ENCODE measurements at regions not wholly inside any gene's neighbourhood (a gene's known extent, or its start where the extent isn't known, plus 50 kb on each side); places are given as distances from the start of the nearest gene placed in this dataset.
A peak's percentile ranks its signal among the peaks of the same experiment; 100 is the strongest.
"Not testable (repeated sequence)": the region's sequence is repeated elsewhere in the genome, so short reads cannot be mapped to it uniquely, and the experiment has no call there.

DNA sequence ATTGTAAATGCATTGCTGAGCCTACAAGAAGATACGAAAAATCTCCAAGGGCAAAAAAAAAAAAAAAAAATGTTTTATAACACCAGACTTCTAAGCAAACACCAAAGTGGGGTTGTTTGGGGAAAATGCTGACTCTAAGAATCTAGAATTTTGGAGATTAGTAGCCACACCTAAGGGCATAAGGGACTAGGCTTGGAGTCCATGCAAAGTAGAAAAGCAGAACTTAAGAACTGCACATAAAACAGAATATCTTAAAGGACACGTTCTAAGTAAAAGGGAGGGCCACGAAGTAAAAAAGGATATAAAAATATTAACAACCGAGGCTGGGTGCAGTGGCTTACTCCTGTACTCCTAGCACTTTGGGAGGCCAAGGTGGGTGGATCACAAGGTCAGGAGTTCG, 269.8 kb upstream of the AUTS2 start:
- no peak for DNase-seq

DNA sequence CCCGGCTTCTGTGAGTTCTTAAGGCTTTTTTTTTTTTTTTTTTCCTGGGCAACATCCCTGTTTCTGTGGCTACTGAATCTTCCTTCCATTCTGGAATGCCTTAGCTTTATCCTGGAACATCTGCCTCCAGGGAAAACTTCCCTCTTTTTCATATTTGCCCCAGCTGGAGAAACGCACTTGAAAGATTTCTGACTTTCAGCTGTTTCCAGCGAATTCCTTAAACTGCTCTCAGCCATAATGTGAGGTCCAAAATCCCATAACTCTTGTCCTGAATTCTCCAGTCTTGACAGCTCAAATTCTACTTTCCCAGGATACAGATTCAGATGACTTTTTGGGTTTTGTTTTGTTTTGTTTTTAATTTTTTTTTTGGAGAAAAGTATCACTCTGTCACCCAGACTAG, 263.6 kb upstream of the AUTS2 start:
- no peak for DNase-seq

- DNase-seq: no peak
Measured at GRCh38 chr7:69335331-69335730, 262.9 kb upstream of the AUTS2 start.

GRCh38 chr7:69336976-69337375, 261.3 kb upstream of the AUTS2 start:
- DNase-seq: no peak

- DNase-seq: no peak
Measured at GRCh38 chr7:69338144-69338543, 260.1 kb upstream of the AUTS2 start.

GRCh38 chr7:69341288-69341687, 257.0 kb upstream of the AUTS2 start:
- DNase-seq: no peak

DNA sequence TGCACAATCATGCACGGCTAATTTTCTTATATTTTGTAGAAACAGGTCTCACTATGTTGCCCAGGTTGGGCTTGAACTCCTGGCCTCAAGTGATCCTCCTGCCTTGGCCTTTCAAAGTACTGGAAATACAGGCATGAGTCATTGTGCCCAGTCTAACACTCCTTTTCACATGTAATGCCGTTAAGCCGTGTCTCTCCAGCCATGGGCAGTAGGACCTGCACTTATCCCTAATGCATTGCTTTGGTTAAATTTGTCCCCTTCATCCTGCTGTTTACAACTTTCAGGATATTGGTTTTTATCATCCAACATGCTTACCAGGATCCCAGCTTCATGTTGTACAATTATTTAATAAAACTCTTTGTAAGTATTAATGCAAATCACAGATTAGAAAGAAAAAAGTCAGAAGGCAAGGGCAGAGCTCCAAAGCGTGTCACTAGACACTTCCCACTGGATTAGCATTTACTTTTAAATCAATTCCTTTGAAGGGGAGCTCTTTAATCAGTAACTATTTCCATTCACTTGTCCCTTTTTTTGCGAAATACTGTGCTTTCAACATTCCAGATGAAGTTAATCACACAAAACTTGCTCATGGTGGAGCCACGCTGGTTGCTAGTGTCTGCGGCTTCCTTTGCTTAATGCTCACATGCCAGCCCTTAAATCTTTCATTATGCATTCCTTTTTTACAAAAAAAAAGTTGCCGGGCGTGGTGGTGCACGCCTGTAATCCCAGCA, 256.0 kb upstream of the AUTS2 start:
- no peak for DNase-seq

GRCh38 chr7:69349291-69349690, 249.0 kb upstream of the AUTS2 start:
- DNase-seq: no peak

DNA sequence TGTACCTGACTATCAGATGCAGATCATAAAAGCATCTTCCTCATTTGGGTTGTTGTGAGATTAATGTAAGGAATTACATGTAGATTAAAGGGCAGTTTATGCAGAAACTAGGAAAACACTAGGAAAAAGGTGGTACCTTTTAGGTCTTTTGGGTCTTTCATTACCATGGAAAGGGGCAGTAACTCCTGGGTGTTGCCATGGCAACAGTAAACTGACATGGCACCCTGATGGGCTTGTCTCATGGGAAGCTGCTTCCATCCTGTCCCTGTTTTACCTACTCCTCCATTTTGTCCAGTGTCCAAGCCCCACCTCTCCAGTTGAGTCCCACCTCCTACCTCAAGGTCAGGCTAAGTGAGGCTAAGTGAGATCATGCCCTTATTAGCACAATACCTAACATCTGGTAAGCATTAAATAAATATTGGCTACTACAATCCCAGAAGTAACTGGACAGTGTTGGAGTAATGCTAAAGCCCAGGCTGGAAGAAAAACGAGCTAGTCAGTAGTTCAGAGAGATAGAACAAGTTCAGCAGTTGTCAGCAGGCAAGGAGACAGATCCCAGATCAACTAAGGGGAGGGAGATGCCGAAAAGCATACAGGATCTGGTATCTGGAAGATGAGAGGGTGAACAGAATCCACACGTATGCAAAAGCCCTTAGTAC, 240.0 kb upstream of the AUTS2 start:
- DNase-seq: no peak

DNA sequence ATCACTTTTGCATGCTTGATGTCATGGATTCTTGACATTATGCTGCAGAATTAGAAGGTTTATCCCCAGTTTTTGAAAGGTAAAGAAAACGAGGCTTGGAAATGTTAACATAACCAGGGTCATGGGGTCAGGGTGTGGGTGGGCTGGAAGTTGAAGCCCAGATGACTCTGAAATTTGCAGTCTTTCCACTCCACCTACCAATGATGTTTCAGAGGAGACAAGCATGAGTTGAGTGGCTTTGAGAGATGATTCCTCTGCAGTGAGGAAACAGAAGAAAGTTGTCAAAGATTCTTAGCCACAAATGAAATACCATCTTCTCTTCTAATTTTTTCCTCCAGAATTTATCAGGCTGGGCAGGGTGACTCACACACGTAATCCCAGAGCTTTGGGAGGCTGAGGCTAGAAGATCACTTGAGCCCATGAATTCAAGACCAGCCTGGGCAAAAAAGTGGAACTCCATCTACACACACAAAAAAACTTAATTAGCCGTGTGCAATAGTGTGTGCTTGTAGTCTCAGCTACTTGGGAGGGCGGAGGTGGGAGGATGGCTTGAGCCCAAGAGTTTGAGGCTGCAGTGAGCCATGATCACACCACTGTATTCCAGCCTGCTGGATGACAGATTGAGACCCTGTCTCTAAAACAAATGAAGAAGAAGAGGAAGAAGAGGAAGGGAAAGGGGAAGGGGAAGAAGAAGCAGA, 239.1 kb upstream of the AUTS2 start:
- DNase-seq: no peak

GRCh38 chr7:69360913-69361312, 237.4 kb upstream of the AUTS2 start:
- DNase-seq: no peak

- no peak for DNase-seq
Measured at GRCh38 chr7:69363136-69363535, 235.1 kb upstream of the AUTS2 start.

- no peak for DNase-seq
Measured at GRCh38 chr7:69364813-69365643, 233.2 kb upstream of the AUTS2 start.

GRCh38 chr7:69365651-69366192, 232.6 kb upstream of the AUTS2 start:
- DNase-seq: peak; percentile 23

- no peak for DNase-seq
Measured at GRCh38 chr7:69367780-69368179, 230.5 kb upstream of the AUTS2 start.

- no peak for DNase-seq
Measured at GRCh38 chr7:69373171-69374043, 224.9 kb upstream of the AUTS2 start.

GRCh38 chr7:69374044-69374425, 224.2 kb upstream of the AUTS2 start:
- DNase-seq: no peak

GRCh38 chr7:69377191-69377590, 221.1 kb upstream of the AUTS2 start:
- DNase-seq: no peak

DNA sequence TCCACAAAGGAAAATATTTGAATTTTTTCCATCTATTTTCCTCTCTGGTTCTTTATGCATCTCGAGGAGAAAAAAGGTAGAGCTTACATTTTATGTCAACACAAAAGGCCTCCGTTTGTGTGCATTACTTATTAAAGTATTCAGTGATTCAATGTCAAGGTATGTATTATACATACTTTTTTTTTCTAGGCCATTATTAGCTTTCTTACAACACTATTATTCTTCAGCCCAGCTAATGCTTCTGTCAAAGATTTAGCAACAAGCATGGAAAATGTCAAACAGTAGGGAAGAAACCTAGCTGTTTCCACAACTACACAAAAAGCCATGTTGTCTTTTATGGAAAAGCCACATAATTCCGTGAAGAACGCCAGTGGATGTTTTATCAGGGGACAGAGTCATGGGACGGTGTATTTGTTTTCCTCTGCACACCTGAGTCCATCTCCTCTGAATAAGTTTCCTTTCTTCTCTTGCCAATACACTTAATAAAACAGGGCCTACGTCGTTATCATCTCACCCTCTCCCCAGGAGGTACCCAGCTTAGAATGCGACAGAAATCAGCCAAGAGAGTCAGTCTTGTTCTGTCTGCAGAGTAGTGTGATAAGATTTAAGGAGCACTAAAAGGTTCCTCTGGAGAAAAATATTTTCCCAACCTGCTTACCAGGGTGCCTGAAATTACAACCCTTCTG, 209.7 kb upstream of the AUTS2 start:
- DNase-seq: no peak

- DNase-seq: no peak
Measured at GRCh38 chr7:69389216-69389615, 209.1 kb upstream of the AUTS2 start.

DNA sequence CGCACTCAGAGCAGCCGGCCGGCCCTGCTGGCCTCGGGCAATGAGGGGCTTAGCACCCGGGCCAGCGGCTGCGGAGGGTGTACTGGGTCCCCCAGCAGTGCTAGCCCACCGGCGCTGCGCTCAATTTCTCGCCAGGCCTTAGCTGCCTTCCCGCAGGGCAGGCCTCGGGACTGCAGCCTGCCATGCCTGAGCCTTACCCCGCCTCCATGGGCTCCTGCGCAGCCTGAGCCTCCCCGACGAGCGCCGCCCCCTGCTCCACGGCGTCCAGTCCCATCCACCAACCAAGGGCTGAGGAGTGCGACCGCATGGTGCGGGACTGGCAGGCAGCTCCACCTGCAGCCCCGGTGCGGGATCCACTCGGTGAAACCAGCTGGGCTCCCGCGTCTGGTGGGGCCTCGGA, 204.4 kb upstream of the AUTS2 start:
- not testable (repeated sequence) for DNase-seq
